A673 (cell line): ENCODE measurements at regions not wholly inside any gene's neighbourhood (a gene's known extent, or its start where the extent isn't known, plus 50 kb on each side); places are given as distances from the start of the nearest gene placed in this dataset.

Experiments
- BruUV-seq: library from RNA; stranded (reverse); fragments of 400-500 nt; replicated peaks from 2 replicates; lab custom pipeline; 2021; lab: Mats Ljungman, UMichigan
- CTCF ChIA-PET: fragments of 300-600 bp; sonication (Branson Sonifier 250); formaldehyde crosslinking; loops from one replicate; lab custom pipeline; 2022; ENCODE audit warnings: antibody characterized with exemption; lab: Charles Lee
- POLR2A ChIA-PET: fragments of 300-600 bp; sonication (Branson Sonifier 250); formaldehyde crosslinking; loops from one replicate; lab custom pipeline; 2022; ENCODE audit warnings: antibody characterized with exemption; ENCODE audit not compliant: low non-redundant PET; lab: Charles Lee
- DNase-seq: peaks from one replicate; pipeline ENCODE4 v3.0.0-alpha.2; 2015; ENCODE audit warnings: low spot score
- H3K27ac ChIP-seq: fragments of 200-600 bp; sonication (generic); 2 replicates; pipeline ENCODE4 v1.5.1; 2016; ENCODE audit warnings: mixed run types, low read depth, mild to moderate bottlenecking, mixed read lengths, antibody characterized with exemption, low read length; ENCODE audit not compliant: poor library complexity, severe bottlenecking
- H3K27me3 ChIP-seq: fragments of 200-600 bp; sonication (generic); replicated peaks from 2 replicates; pipeline ENCODE4 v1.6.1; 2017; ENCODE audit warnings: mixed run types, low read depth, mild to moderate bottlenecking, mixed read lengths, antibody characterized with exemption, low read length; ENCODE audit not compliant: insufficient read depth, poor library complexity
- H3K36me3 ChIP-seq: fragments of 200-600 bp; sonication (generic); 2 replicates; pipeline ENCODE4 v1.6.1; 2016; ENCODE audit warnings: mixed run types, mild to moderate bottlenecking, mixed read lengths, antibody characterized with exemption, low read length; ENCODE audit not compliant: insufficient read depth, poor library complexity, severe bottlenecking
- H3K4me1 ChIP-seq: fragments of 200-600 bp; sonication (generic); 2 replicates; pipeline ENCODE4 v1.6.1; 2017; ENCODE audit warnings: mixed run types, mild to moderate bottlenecking, mixed read lengths, antibody characterized with exemption, low read length; ENCODE audit not compliant: insufficient read depth, poor library complexity, severe bottlenecking
- H3K4me3 ChIP-seq: fragments of 200-600 bp; sonication (generic); 2 replicates; pipeline ENCODE4 v1.5.1; 2016; ENCODE audit warnings: low read depth, mixed run types, mild to moderate bottlenecking, mixed read lengths, low read length; ENCODE audit not compliant: poor library complexity, severe bottlenecking
- H3K9me3 ChIP-seq: fragments of 200-600 bp; sonication (generic); 2 replicates; pipeline ENCODE4 v1.6.1; 2016; ENCODE audit warnings: mixed run types, low read depth, mild to moderate bottlenecking, mixed read lengths, antibody characterized with exemption, low read length; ENCODE audit not compliant: poor library complexity, severe bottlenecking
- CTCF ChIP-seq: fragments of 300-800, 200-600 bp; sonication (generic); conservative IDR thresholded peaks from 2 replicates; pipeline ENCODE4 v1.5.1; 2017; ENCODE audit warnings: low read depth, mild to moderate bottlenecking, antibody characterized with exemption, low read length, moderate library complexity, mixed read lengths
- EZH2 ChIP-seq: fragments of 200-600 bp; sonication (generic); IDR thresholded peaks from 2 replicates; pipeline ENCODE4 v1.6.1; 2017; ENCODE audit warnings: borderline replicate concordance, low read depth, mild to moderate bottlenecking, mixed read lengths, antibody characterized with exemption, low read length; ENCODE audit not compliant: poor library complexity, severe bottlenecking
- intact Hi-C: fragments of 100-400 bp; cut with micrococcal nuclease; formaldehyde crosslinking; loops from one replicate; pipeline ENCODE4 v1.10.0; 2022; ENCODE audit not compliant: unreplicated experiment

DNA sequence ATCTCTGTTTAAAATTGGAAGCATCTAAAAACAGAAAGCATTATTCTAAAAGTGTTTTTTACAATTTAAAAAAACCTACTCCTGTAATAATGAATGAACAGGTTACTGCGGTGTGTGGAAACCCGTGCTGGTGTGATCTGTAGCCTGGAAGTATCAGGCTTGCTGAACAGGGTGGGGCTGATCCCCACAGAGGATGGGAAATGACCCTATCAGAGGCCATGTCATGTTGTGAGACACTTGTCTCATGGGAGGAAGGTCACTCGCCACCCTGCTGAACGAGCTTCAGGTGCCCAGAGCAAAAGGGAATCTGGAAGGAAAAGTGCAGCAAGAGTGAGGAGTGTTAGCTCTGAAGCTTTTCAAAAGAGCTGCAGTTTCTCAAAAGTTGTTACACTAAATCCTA lies 320.7 kb downstream of the RRAGC start:
- no peaks in the 10 kb centered on the region for H3K9me3 ChIP-seq
- H3K36me3 ChIP-seq = no peaks in the 10 kb centered on the region
- TF ChIP-seq CTCF = no peak
- TF ChIP-seq EZH2 = no peak
- no peak overlapping the region for H3K4me3 ChIP-seq
- ChIA-PET CTCF (no interaction called here), POLR2A (interaction anchor here (0.6 kb wide), 1 partner anchor 28 kb away, joined by 4 read pairs; no protein-coding TSS in a partner anchor)
- H3K27me3 ChIP-seq = no peaks in the 10 kb centered on the region
- no peak for DNase-seq
- intact Hi-C loops = no loop called here
- no peak overlapping the region for H3K27ac ChIP-seq
- no TSS peak for BruUV-seq
- H3K4me1 ChIP-seq = peaks cover 46% of the 10 kb centered on the region

DNA sequence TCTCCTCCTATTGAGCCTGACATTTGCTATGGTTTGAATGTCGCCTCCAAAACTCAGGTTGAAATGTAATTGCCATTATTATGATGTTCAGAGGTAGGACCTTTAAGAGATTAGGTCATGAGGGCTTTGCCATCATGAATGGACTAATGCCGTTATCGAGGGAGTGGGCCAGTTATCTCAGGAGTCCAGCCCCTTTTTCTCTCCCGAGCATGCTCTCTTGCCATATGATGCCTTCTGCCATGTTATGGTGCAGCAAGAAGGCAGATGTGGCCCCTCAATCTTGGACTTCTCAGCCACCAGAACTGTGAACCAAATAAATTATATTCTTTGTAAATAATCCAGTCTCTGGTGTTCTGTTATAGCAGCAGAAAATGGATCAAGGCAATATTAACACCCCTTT lies 323.5 kb downstream of the RRAGC start:
- DNase-seq = no peak
- Histone ChIP-seq H3K27me3 (no peaks in the 10 kb centered on the region), H3K9me3 (no peaks in the 10 kb centered on the region), H3K36me3 (no peaks in the 10 kb centered on the region), H3K27ac (no peak overlapping the region), H3K4me1 (peaks cover 41% of the 10 kb centered on the region), H3K4me3 (no peak overlapping the region)
- ChIA-PET POLR2A (no interaction called here), CTCF (no interaction called here)
- TF ChIP-seq EZH2 (no peak), CTCF (no peak)
- intact Hi-C loops = no loop called here
- BruUV-seq = no TSS peak

GRCh38 chr1:38534473-38534823 lies 325.1 kb downstream of the RRAGC start:
- intact Hi-C loops = no loop called here
- TF ChIP-seq EZH2 (no peak), CTCF (no peak)
- POLR2A ChIA-PET = no interaction called here
- no peaks in the 10 kb centered on the region for H3K36me3 ChIP-seq
- no peaks in the 10 kb centered on the region for H3K27me3 ChIP-seq
- CTCF ChIA-PET = no interaction called here
- peaks cover 25% of the 10 kb centered on the region for H3K4me1 ChIP-seq
- H3K4me3 ChIP-seq = no peak overlapping the region
- no peak overlapping the region for H3K27ac ChIP-seq
- BruUV-seq = no TSS peak
- peak; percentile 91 for DNase-seq
- no peaks in the 10 kb centered on the region for H3K9me3 ChIP-seq
